Dendritic cell treated with granulocyte-macrophage colony-stimulating factor and Interleukin-4, amounts not matched to agents 40 ng/mL and 50 ng/mL, for 4 days (primary cell): ENCODE measurements at regions not wholly inside any gene's neighbourhood (a gene's known extent, or its start where the extent isn't known, plus 50 kb on each side); places are given as distances from the start of the nearest gene placed in this dataset.
A peak's percentile ranks its signal among the peaks of the same experiment; 100 is the strongest.

Source experiments
- H3K27ac Mint-ChIP-seq: one replicate; pipeline ENCODE4 v1.8.0; 2022; ENCODE audit warnings: mild to moderate bottlenecking, mixed read lengths
- H3K27me3 Mint-ChIP-seq: one replicate; pipeline ENCODE4 v1.8.0; 2022; ENCODE audit warnings: mild to moderate bottlenecking, mixed read lengths
- H3K36me3 Mint-ChIP-seq: one replicate; pipeline ENCODE4 v1.8.0; 2022; ENCODE audit warnings: low read depth, mixed read lengths
- H3K4me1 Mint-ChIP-seq: one replicate; pipeline ENCODE4 v1.8.0; 2022; ENCODE audit warnings: low read depth, mixed read lengths
- H3K4me3 Mint-ChIP-seq: one replicate; pipeline ENCODE4 v1.8.0; 2022; ENCODE audit warnings: mild to moderate bottlenecking, moderate library complexity, mixed read lengths
- H3K9me3 Mint-ChIP-seq: one replicate; pipeline ENCODE4 v1.8.0; 2022; ENCODE audit warnings: mixed read lengths
- intact Hi-C: fragments of 100-400 bp; cut with micrococcal nuclease; formaldehyde crosslinking; loops from one replicate; pipeline ENCODE4 v1.15.0; 2022

DNA sequence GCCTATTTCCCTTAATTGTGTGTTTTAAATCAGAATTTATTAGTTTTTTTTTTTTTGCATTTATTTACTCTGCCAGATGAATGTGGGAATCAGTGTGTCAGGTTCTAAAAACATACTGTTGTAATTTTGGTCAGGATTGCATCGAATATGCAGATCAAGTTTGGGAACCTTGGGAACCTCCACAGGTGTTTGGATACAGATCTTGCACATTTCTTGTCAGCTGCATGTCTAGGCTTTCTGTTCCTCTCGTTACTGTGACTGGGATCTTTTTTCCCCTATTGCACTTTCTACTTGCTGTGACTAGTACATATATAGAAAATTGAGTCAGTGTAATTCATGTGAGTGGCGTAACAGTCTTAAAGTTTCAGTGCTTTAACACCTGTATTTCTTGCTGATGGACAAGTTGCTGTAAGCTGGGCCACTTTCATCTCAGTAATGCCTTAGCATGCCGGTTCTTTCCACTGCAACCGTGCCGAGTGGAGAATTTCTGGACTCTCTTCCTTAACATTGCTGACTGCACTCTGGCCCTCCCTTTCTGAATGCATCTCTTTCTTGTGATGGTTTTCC is 112.5 kb downstream of the TENT4A start:
- no peak overlapping the region for H3K27ac Mint-ChIP-seq
- H3K4me3 Mint-ChIP-seq, result no peak overlapping the region
- H3K9me3 Mint-ChIP-seq, result peaks cover 15% of the 10 kb centered on the region
- peaks cover 14% of the 10 kb centered on the region for H3K4me1 Mint-ChIP-seq
- intact Hi-C loops, result no loop called here
- H3K36me3 Mint-ChIP-seq, result no peaks in the 10 kb centered on the region
- H3K27me3 Mint-ChIP-seq, result peaks cover 15% of the 10 kb centered on the region

GRCh38 chr5:6826756-6827155 is 113.5 kb downstream of the TENT4A start:
- no peak overlapping the region for H3K4me3 Mint-ChIP-seq
- H3K27me3 Mint-ChIP-seq, result peaks cover 13% of the 10 kb centered on the region
- peaks cover 18% of the 10 kb centered on the region for H3K4me1 Mint-ChIP-seq
- intact Hi-C loops, result no loop called here
- H3K27ac Mint-ChIP-seq, result no peak overlapping the region
- H3K36me3 Mint-ChIP-seq, result no peaks in the 10 kb centered on the region
- peaks cover 15% of the 10 kb centered on the region for H3K9me3 Mint-ChIP-seq

GRCh38 chr5:6827526-6828219 is 114.4 kb downstream of the TENT4A start:
- no peaks in the 10 kb centered on the region for H3K36me3 Mint-ChIP-seq
- peaks cover 18% of the 10 kb centered on the region for H3K4me1 Mint-ChIP-seq
- H3K9me3 Mint-ChIP-seq, result peaks cover 9% of the 10 kb centered on the region
- peak overlapping the region; percentile 51 for H3K4me3 Mint-ChIP-seq
- peak overlapping the region; percentile 56 for H3K27ac Mint-ChIP-seq
- intact Hi-C loops, result no loop called here
- H3K27me3 Mint-ChIP-seq, result peaks cover 10% of the 10 kb centered on the region

- intact Hi-C loops, result no loop called here
- peaks cover 18% of the 10 kb centered on the region for H3K4me1 Mint-ChIP-seq
- H3K27ac Mint-ChIP-seq, result peak overlapping the region; percentile 33
- H3K27me3 Mint-ChIP-seq, result no peaks in the 10 kb centered on the region
- H3K36me3 Mint-ChIP-seq, result no peaks in the 10 kb centered on the region
- no peak overlapping the region for H3K4me3 Mint-ChIP-seq
- H3K9me3 Mint-ChIP-seq, result peaks cover 9% of the 10 kb centered on the region
Observed at GRCh38 chr5:6829150-6829784, 116.0 kb downstream of the TENT4A start.

DNA sequence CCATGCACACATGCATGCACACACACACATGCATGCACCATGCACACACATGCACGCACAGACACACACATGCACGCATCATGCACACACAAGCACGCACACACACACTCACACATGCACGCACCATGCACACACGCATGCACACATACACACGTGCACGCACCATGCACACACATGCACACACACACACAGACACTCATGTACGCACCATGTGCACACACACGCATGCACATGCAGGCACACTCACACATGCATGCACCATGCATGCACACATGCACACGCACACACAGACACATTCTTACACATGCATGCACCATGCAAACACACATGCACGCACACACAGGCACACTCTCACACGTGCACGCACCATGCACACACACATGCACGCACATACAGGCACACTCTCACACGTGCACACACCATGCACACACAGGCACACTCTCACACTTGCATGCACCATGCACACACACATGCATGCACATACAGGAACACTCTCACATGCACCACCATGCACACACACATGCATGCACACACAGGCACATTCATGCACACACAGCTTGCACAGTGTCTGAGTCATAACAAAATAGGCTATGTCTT is 117.5 kb downstream of the TENT4A start:
- H3K27me3 Mint-ChIP-seq, result no peaks in the 10 kb centered on the region
- peaks cover 18% of the 10 kb centered on the region for H3K4me1 Mint-ChIP-seq
- H3K27ac Mint-ChIP-seq, result no peak overlapping the region
- intact Hi-C loops, result no loop called here
- H3K9me3 Mint-ChIP-seq, result peaks cover 9% of the 10 kb centered on the region
- no peaks in the 10 kb centered on the region for H3K36me3 Mint-ChIP-seq
- H3K4me3 Mint-ChIP-seq, result no peak overlapping the region

DNA sequence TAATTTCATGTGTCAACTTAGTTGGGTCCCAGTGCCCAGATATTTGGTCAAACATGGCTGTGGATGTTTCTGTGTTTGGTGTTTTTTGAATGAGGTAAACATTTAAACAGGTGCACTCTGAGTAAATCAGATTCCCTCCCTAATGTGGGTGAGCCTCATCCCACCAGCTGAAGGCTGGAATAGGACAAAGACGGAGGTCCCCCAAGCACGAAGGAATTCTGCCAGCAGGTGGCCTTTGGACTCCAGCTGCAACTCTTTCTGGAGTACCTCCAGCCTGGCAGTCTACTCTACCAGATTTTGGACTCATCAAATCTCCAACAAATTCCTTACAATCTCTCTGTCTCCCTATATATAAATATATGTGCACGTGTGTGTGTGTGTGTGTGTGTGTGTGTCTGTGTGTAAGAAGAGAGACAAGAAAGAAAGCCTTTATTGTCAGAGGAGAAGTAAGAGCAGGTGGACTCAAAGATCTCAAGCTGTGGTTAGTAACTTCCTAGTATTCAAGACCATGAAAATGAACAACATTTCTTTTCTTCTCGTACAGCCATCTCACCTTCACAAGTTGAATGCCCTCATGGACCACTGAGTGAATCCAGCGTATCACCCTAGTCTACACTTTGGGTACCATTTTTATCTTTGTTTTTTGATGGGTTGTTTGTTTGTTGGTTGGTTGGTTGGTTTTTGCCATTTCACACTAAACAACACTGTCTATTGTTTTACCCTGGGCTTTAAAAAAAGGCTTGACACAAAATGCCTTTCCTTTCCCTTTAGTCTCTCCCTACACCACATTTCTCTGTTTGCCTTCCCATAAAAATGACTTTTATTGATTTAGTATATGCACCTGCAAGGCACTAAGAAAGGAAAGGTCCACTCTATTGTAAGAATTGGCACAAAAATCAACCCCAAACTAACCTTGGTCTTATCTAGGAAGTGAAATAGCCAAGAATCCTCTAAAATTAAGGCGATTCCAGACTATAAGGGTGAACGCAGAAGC is 118.7 kb downstream of the TENT4A start:
- Mint-ChIP-seq H3K9me3 (peaks cover 9% of the 10 kb centered on the region), H3K27ac (no peak overlapping the region), H3K4me1 (peaks cover 18% of the 10 kb centered on the region), H3K36me3 (no peaks in the 10 kb centered on the region), H3K27me3 (no peaks in the 10 kb centered on the region), H3K4me3 (no peak overlapping the region)
- intact Hi-C loops, result no loop called here

GRCh38 chr5:6832994-6833393 is 119.8 kb downstream of the TENT4A start:
- Mint-ChIP-seq H3K36me3 (no peaks in the 10 kb centered on the region), H3K27me3 (no peaks in the 10 kb centered on the region), H3K4me3 (no peak overlapping the region), H3K9me3 (peaks cover 9% of the 10 kb centered on the region), H3K4me1 (peaks cover 21% of the 10 kb centered on the region), H3K27ac (no peak overlapping the region)
- intact Hi-C loops, result no loop called here

DNA sequence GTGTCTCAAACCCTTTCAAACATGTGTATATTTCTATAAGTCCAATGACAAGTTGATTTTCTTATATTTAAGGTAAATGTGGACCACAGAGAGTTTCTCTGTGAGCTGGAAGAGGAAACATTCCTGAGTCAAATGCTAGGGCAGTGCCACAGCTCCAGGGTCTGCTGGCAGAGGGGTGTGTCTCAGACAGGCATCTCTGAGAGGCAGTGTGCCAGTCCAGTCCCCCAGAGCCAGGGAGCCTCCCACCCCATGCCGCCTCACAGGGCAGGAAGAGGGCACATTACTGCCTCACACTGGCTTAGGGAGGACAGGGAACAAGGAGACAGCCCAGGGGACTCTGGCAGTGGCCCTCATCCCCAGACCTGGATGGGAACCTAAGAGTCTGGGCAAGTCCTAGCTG is 120.2 kb downstream of the TENT4A start:
- intact Hi-C loops, result no loop called here
- no peaks in the 10 kb centered on the region for H3K27me3 Mint-ChIP-seq
- no peak overlapping the region for H3K27ac Mint-ChIP-seq
- peaks cover 9% of the 10 kb centered on the region for H3K9me3 Mint-ChIP-seq
- H3K4me1 Mint-ChIP-seq, result peaks cover 18% of the 10 kb centered on the region
- no peaks in the 10 kb centered on the region for H3K36me3 Mint-ChIP-seq
- H3K4me3 Mint-ChIP-seq, result no peak overlapping the region

GRCh38 chr5:6837095-6837494 is 123.9 kb downstream of the TENT4A start:
- Mint-ChIP-seq H3K4me1 (peaks cover 7% of the 10 kb centered on the region), H3K9me3 (no peaks in the 10 kb centered on the region), H3K27ac (no peak overlapping the region), H3K27me3 (peaks cover 5% of the 10 kb centered on the region), H3K4me3 (no peak overlapping the region), H3K36me3 (no peaks in the 10 kb centered on the region)
- intact Hi-C loops, result loop anchor here (1.0 kb wide), 1 partner anchor 72 kb away; no protein-coding TSS in a partner anchor

- intact Hi-C loops, result loop anchor here (1.0 kb wide), 1 partner anchor 72 kb away; no protein-coding TSS in a partner anchor
- Mint-ChIP-seq H3K27ac (no peak overlapping the region), H3K4me1 (peaks cover 7% of the 10 kb centered on the region), H3K4me3 (no peak overlapping the region), H3K9me3 (no peaks in the 10 kb centered on the region), H3K27me3 (peaks cover 5% of the 10 kb centered on the region), H3K36me3 (no peaks in the 10 kb centered on the region)
Observed at GRCh38 chr5:6837519-6838110, 124.4 kb downstream of the TENT4A start.

GRCh38 chr5:6838736-6839135 is 125.5 kb downstream of the TENT4A start:
- H3K4me3 Mint-ChIP-seq, result no peak overlapping the region
- no peaks in the 10 kb centered on the region for H3K36me3 Mint-ChIP-seq
- H3K4me1 Mint-ChIP-seq, result peaks cover 7% of the 10 kb centered on the region
- H3K9me3 Mint-ChIP-seq, result no peaks in the 10 kb centered on the region
- intact Hi-C loops, result no loop called here
- H3K27me3 Mint-ChIP-seq, result peaks cover 5% of the 10 kb centered on the region
- no peak overlapping the region for H3K27ac Mint-ChIP-seq

- Mint-ChIP-seq H3K27ac (no peak overlapping the region), H3K4me3 (no peak overlapping the region), H3K4me1 (peaks cover 7% of the 10 kb centered on the region), H3K36me3 (no peaks in the 10 kb centered on the region), H3K9me3 (no peaks in the 10 kb centered on the region), H3K27me3 (peaks cover 5% of the 10 kb centered on the region)
- intact Hi-C loops, result no loop called here
Observed at GRCh38 chr5:6840136-6840793, 127.0 kb downstream of the TENT4A start.

- intact Hi-C loops, result no loop called here
- Mint-ChIP-seq H3K27ac (no peak overlapping the region), H3K9me3 (no peaks in the 10 kb centered on the region), H3K4me3 (no peak overlapping the region), H3K4me1 (no peaks in the 10 kb centered on the region), H3K27me3 (peaks cover 5% of the 10 kb centered on the region), H3K36me3 (no peaks in the 10 kb centered on the region)
Observed at GRCh38 chr5:6843335-6843734, 130.1 kb downstream of the TENT4A start.
